Neural cell (in vitro differentiated cells): ENCODE measurements at regions not wholly inside any gene's neighbourhood (a gene's known extent, or its start where the extent isn't known, plus 50 kb on each side); places are given as distances from the start of the nearest gene placed in this dataset.

Experiments used
- H2AFZ ChIP-seq: fragments of 200-600, 300-800 bp; sonication (generic), shearing (Covaris generic); 2 replicates; pipeline ENCODE4 v1.6.0; 2014; ENCODE audit warnings: low read depth, mild to moderate bottlenecking, antibody characterized with exemption, low read length, moderate library complexity
- H3F3A ChIP-seq: fragments of 200-600 bp; shearing (Covaris generic); 2 replicates; pipeline ENCODE4 v1.6.1; 2016; ENCODE audit warnings: mild to moderate bottlenecking, moderate library complexity, mixed read lengths, antibody characterized with exemption, low read length; ENCODE audit not compliant: insufficient read depth, poor library complexity, severe bottlenecking
- H3K27ac ChIP-seq: fragments of 200-600, 300-800 bp; sonication (generic), shearing (Covaris generic); 2 replicates; pipeline ENCODE4 v1.5.1; 2014; ENCODE audit warnings: mild to moderate bottlenecking, low read length, moderate library complexity
- H3K27me3 ChIP-seq: fragments of 300-800, 200-600 bp; sonication (generic), shearing (Covaris generic); 2 replicates; pipeline ENCODE4 v1.6.0; 2014; ENCODE audit warnings: mild to moderate bottlenecking, low read depth, low read length, moderate library complexity; ENCODE audit not compliant: insufficient read depth
- H3K36me3 ChIP-seq: fragments of 300-800, 200-600 bp; sonication (generic), shearing (Covaris generic); 2 replicates; pipeline ENCODE4 v1.5.1; 2014; ENCODE audit warnings: mild to moderate bottlenecking, antibody characterized with exemption, low read length, moderate library complexity; ENCODE audit not compliant: insufficient read depth
- H3K4me2 ChIP-seq: fragments of 300-800, 200-600 bp; sonication (generic), shearing (Covaris generic); 2 replicates; pipeline ENCODE4 v1.6.0; 2014; ENCODE audit warnings: mild to moderate bottlenecking, low read length
- H3K4me3 ChIP-seq: fragments of 300-800, 200-600 bp; sonication (generic), shearing (Covaris generic); 2 replicates; pipeline ENCODE4 v1.5.1; 2014; ENCODE audit warnings: mild to moderate bottlenecking, low read length, moderate library complexity
- H3K79me2 ChIP-seq: fragments of 200-600 bp; shearing (Covaris generic); replicated peaks from 2 replicates; pipeline ENCODE4 v1.6.0; 2014; ENCODE audit warnings: mild to moderate bottlenecking, low read length, moderate library complexity; ENCODE audit not compliant: insufficient read depth
- H3K9ac ChIP-seq: fragments of 300-800, 200-600 bp; sonication (generic), shearing (Covaris generic); 2 replicates; pipeline ENCODE4 v1.6.1; 2016; ENCODE audit warnings: mild to moderate bottlenecking, low read length, mixed read lengths
- H3K9me2 ChIP-seq: fragments of 200-600 bp; shearing (Covaris generic); 2 replicates; pipeline ENCODE4 v1.6.1; 2016; ENCODE audit warnings: mild to moderate bottlenecking, low read length, mixed read lengths; ENCODE audit not compliant: insufficient read depth
- H3K9me3 ChIP-seq: fragments of 200-600, 300-800 bp; sonication (generic), shearing (Covaris generic); 2 replicates; pipeline ENCODE4 v1.6.1; 2016; ENCODE audit warnings: mild to moderate bottlenecking, mixed run types, low read length, moderate library complexity, mixed read lengths
- H4K20me1 ChIP-seq: fragments of 200-600 bp; shearing (Covaris generic); 2 replicates; pipeline ENCODE4 v1.6.1; 2016; ENCODE audit warnings: mild to moderate bottlenecking, mixed run types; ENCODE audit not compliant: insufficient read depth
- EP300 ChIP-seq: fragments of 450-650 bp; conservative IDR thresholded peaks from 2 replicates; pipeline ENCODE4 v1.6.1; 2014; ENCODE audit warnings: antibody characterized with exemption, mild to moderate bottlenecking, moderate library complexity; ENCODE audit not compliant: poor library complexity, severe bottlenecking
- EZH2 ChIP-seq: fragments of 200-600, 300-800 bp; shearing (Covaris generic), sonication (generic); IDR thresholded peaks from 2 replicates; pipeline ENCODE4 v1.6.1; 2014; ENCODE audit warnings: antibody characterized with exemption, low read length, borderline replicate concordance, mild to moderate bottlenecking; ENCODE audit not compliant: insufficient read depth, poor library complexity, severe bottlenecking
- MXI1 ChIP-seq: fragments of 450-650 bp; conservative IDR thresholded peaks from 2 replicates; pipeline ENCODE4 v1.6.1; 2014; ENCODE audit warnings: antibody characterized with exemption, mild to moderate bottlenecking; ENCODE audit not compliant: poor library complexity, severe bottlenecking
- POLR2AphosphoS5 ChIP-seq: IDR thresholded peaks from 2 replicates; pipeline ENCODE4 v1.6.1; 2012
- RAD21 ChIP-seq: fragments of 450-650 bp; conservative IDR thresholded peaks from 2 replicates; pipeline ENCODE4 v1.6.1; 2014; ENCODE audit warnings: antibody characterized with exemption, mild to moderate bottlenecking, moderate library complexity
- SMC3 ChIP-seq: fragments of 450-650 bp; conservative IDR thresholded peaks from 2 replicates; pipeline ENCODE4 v1.6.1; 2014; ENCODE audit warnings: antibody characterized with exemption, mild to moderate bottlenecking, moderate library complexity; ENCODE audit not compliant: poor library complexity
- TAF1 ChIP-seq: IDR thresholded peaks from 2 replicates; pipeline ENCODE4 v1.6.1; 2012; ENCODE audit warnings: low read depth
- TF ChIP-seq, protein P1 (sequence below): fragments of 450-650 bp; IDR thresholded peaks from 2 replicates; pipeline ENCODE4 v1.5.1; 2014; ENCODE audit warnings: antibody characterized with exemption, mild to moderate bottlenecking, moderate library complexity; ENCODE audit not compliant: poor library complexity, severe bottlenecking
- TF ChIP-seq, protein P2 (sequence below): IDR thresholded peaks from 2 replicates; pipeline ENCODE4 v1.6.1; 2012; ENCODE audit warnings: borderline replicate concordance

- Histone ChIP-seq H3K9ac (no peak overlapping the region), H3K4me2 (no peak overlapping the region), H3K79me2 (no peaks in the 10 kb centered on the region), H4K20me1 (no peaks in the 10 kb centered on the region), H2AFZ (no peak overlapping the region), H3K9me2 (no peaks in the 10 kb centered on the region), H3K36me3 (no peaks in the 10 kb centered on the region), H3K27me3 (no peaks in the 10 kb centered on the region), H3F3A (no peaks in the 10 kb centered on the region), H3K9me3 (no peaks in the 10 kb centered on the region), H3K27ac (no peak overlapping the region), H3K4me3 (no peak overlapping the region)
- no peak for TF ChIP-seq SMC3
- TF ChIP-seq EP300, result no peak
- no peak for TF ChIP-seq POLR2AphosphoS5
- no peak for TF ChIP-seq RAD21
- TF ChIP-seq, protein P1, sequence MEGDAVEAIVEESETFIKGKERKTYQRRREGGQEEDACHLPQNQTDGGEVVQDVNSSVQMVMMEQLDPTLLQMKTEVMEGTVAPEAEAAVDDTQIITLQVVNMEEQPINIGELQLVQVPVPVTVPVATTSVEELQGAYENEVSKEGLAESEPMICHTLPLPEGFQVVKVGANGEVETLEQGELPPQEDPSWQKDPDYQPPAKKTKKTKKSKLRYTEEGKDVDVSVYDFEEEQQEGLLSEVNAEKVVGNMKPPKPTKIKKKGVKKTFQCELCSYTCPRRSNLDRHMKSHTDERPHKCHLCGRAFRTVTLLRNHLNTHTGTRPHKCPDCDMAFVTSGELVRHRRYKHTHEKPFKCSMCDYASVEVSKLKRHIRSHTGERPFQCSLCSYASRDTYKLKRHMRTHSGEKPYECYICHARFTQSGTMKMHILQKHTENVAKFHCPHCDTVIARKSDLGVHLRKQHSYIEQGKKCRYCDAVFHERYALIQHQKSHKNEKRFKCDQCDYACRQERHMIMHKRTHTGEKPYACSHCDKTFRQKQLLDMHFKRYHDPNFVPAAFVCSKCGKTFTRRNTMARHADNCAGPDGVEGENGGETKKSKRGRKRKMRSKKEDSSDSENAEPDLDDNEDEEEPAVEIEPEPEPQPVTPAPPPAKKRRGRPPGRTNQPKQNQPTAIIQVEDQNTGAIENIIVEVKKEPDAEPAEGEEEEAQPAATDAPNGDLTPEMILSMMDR, result no peak
- TF ChIP-seq MXI1, result no peak
- TF ChIP-seq TAF1, result no peak
- TF ChIP-seq, protein P2, sequence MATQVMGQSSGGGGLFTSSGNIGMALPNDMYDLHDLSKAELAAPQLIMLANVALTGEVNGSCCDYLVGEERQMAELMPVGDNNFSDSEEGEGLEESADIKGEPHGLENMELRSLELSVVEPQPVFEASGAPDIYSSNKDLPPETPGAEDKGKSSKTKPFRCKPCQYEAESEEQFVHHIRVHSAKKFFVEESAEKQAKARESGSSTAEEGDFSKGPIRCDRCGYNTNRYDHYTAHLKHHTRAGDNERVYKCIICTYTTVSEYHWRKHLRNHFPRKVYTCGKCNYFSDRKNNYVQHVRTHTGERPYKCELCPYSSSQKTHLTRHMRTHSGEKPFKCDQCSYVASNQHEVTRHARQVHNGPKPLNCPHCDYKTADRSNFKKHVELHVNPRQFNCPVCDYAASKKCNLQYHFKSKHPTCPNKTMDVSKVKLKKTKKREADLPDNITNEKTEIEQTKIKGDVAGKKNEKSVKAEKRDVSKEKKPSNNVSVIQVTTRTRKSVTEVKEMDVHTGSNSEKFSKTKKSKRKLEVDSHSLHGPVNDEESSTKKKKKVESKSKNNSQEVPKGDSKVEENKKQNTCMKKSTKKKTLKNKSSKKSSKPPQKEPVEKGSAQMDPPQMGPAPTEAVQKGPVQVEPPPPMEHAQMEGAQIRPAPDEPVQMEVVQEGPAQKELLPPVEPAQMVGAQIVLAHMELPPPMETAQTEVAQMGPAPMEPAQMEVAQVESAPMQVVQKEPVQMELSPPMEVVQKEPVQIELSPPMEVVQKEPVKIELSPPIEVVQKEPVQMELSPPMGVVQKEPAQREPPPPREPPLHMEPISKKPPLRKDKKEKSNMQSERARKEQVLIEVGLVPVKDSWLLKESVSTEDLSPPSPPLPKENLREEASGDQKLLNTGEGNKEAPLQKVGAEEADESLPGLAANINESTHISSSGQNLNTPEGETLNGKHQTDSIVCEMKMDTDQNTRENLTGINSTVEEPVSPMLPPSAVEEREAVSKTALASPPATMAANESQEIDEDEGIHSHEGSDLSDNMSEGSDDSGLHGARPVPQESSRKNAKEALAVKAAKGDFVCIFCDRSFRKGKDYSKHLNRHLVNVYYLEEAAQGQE, result no peak
- TF ChIP-seq EZH2, result no peak
These were observed 561.5 kb upstream of the CHORDC1 start for GRCh38 chr11:90784241-90784814.

DNA sequence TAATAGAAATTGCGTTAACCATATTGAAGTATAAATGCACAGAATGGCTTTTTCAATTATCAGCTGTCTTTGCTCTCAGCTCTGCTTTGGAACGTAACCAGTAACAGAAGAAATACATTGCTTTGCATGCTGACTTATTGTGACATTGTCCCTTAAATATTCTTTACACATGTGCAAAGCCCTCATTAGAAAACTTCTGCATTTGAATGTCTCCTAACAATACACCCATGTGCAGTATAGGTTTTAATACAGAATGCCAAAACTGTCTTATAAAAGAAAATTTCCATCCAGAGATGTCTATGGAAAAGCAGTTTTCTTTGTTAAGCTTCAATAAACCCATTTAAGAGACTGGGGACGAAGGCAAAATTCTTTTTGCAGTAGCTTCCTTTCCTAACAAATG lies 560.3 kb upstream of the CHORDC1 start:
- H3K9me2 ChIP-seq, result no peaks in the 10 kb centered on the region
- no peak overlapping the region for H2AFZ ChIP-seq
- H3K4me2 ChIP-seq, result no peak overlapping the region
- H3K4me3 ChIP-seq, result no peak overlapping the region
- H4K20me1 ChIP-seq, result no peaks in the 10 kb centered on the region
- TF ChIP-seq EP300 (no peak), EZH2 (no peak), RAD21 (no peak), SMC3 (no peak), TAF1 (no peak), POLR2AphosphoS5 (no peak), MXI1 (no peak)
- TF ChIP-seq, protein P1, result no peak
- TF ChIP-seq, protein P2, result no peak
- H3F3A ChIP-seq, result no peaks in the 10 kb centered on the region
- H3K27me3 ChIP-seq, result no peaks in the 10 kb centered on the region
- H3K79me2 ChIP-seq, result no peaks in the 10 kb centered on the region
- H3K9me3 ChIP-seq, result no peaks in the 10 kb centered on the region
- H3K36me3 ChIP-seq, result no peaks in the 10 kb centered on the region
- no peak overlapping the region for H3K27ac ChIP-seq
- H3K9ac ChIP-seq, result no peak overlapping the region
